ENCODE measurements at regions not wholly inside any gene's neighbourhood (a gene's known extent, or its start where the extent isn't known, plus 50 kb on each side); places are given as distances from the start of the nearest gene placed in this dataset.

GRCh38 chr2:41924024-41924423 is 123.8 kb upstream of the PKDCC start:
- no peak for TF ChIP-seq CTCF (IDR thresholded peaks at IDR 0.05; ENCODE audit: extremely low read depth, missing control alignments)
- no peak for DNase-seq (ENCODE audit: low spot score)

GRCh38 chr2:41924709-41925408 is 123.0 kb upstream of the PKDCC start:
- no peak for TF ChIP-seq CTCF (IDR thresholded peaks at IDR 0.05; ENCODE audit: extremely low read depth, missing control alignments)
- no peak for DNase-seq (ENCODE audit: low spot score)

GRCh38 chr2:41925712-41926111 is 122.1 kb upstream of the PKDCC start:
- DNase-seq (ENCODE audit: low spot score) = no peak
- TF ChIP-seq CTCF (IDR thresholded peaks at IDR 0.05; ENCODE audit: extremely low read depth, missing control alignments) = no peak

GRCh38 chr2:41926614-41927580 is 120.9 kb upstream of the PKDCC start:
- TF ChIP-seq CTCF (IDR thresholded peaks at IDR 0.05; ENCODE audit: extremely low read depth, missing control alignments) = no peak
- DNase-seq (ENCODE audit: low spot score) = no peak

GRCh38 chr2:41927581-41928264 is 120.1 kb upstream of the PKDCC start:
- DNase-seq (ENCODE audit: low spot score) = no peak
- no peak for TF ChIP-seq CTCF (IDR thresholded peaks at IDR 0.05; ENCODE audit: extremely low read depth, missing control alignments)

- no peak for TF ChIP-seq CTCF (IDR thresholded peaks at IDR 0.05; ENCODE audit: extremely low read depth, missing control alignments)
- no peak for DNase-seq (ENCODE audit: low spot score)
These were observed 119.3 kb upstream of the PKDCC start for GRCh38 chr2:41928526-41928925.

Measured in GM20000 (cell line).